Motor neuron (in vitro differentiated cells): ENCODE measurements at regions not wholly inside any gene's neighbourhood (a gene's known extent, or its start where the extent isn't known, plus 50 kb on each side); places are given as distances from the start of the nearest gene placed in this dataset.

Source experiments
- ATAC-seq, 8 experiments: fragments of 200-7000 bp; cut with Tn5 transposase; replicated peaks in 6 of 8; 2 replicates each; pipeline ENCODE4 v1.8.0; 2021; ENCODE audit warnings: mild to moderate bottlenecking in 8 of 8, moderate library complexity in 8 of 8
- H3K27ac ChIP-seq, 2 donors: fragments of 250-450 bp; sonication (Bioruptor Pico); 2 replicates each; pipeline ENCODE4 v1.9.0; 2021; ENCODE audit warnings: antibody characterized with exemption in 2 of 2, mild to moderate bottlenecking in 2 of 2, moderate library complexity in 1 of 2
- H3K4me1 ChIP-seq, 2 donors: fragments of 250-450 bp; sonication (Bioruptor Pico); replicated peaks in 1 of 2; 2 replicates each; pipeline ENCODE4 v1.6.1; 2021; ENCODE audit warnings: antibody characterized with exemption in 2 of 2, mild to moderate bottlenecking in 2 of 2, moderate library complexity in 1 of 2
- H3K4me3 ChIP-seq, 5 donors: fragments of 250-450 bp; sonication (Bioruptor Pico); 2 replicates each; pipeline ENCODE4 v1.9.0; 2021; ENCODE audit warnings: antibody characterized with exemption in 5 of 5, mild to moderate bottlenecking in 5 of 5, moderate library complexity in 4 of 5
- WGBS, 10 experiments: fragments of 450-650 bp; shearing (Covaris generic); methylation state at CpG; one replicate each; pipeline ENCODE4 v1.0.0; 2022; 5-methylcytosine and 5-hydroxymethylcytosine counted together
- in situ Hi-C, 9 experiments: fragments of 400-800 bp; cut with MboI; loops; one replicate each; pipeline ENCODE4 v1.15.0; 2021; ENCODE audit warnings: low sequenced_read_pairs in 9 of 9, low pct_unique_long_range_greater_than_20kb in 2 of 9; ENCODE audit not compliant: unreplicated experiment in 9 of 9

DNA sequence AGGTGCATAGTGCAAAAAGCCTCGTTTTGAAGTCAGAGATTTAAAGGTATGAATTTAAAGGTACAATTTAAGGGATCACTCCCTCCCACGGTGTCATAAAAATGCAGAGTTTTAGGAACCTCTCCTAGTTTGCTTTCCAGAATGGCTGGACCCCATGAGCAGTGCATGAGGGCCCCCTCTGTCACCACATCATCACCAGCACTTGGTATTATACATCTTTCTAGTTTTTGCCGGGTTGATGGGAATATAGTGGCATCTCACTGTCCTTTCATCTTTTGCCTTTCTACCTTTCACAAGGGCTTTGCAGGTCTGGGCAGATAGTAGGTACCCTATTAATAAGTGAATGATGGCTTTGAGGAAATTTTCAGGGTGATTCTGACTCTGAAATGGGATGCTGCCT lies 103.6 kb upstream of the AGBL1 start:
- WGBS, 10 experiments = 0 to 87% (median 69%) methylated on average over 1 to 3 of the region's 3 CpGs; no CpG with 5 or more reads in 3 of the 10 experiments
- no peak for ATAC-seq
- in situ Hi-C loops = loop anchor here in 1 of 9 experiments (25.0 kb wide), 1 partner anchor 89 kb away; no protein-coding TSS in a partner anchor
- no peak overlapping the region for H3K27ac ChIP-seq
- H3K4me3 ChIP-seq = no peak overlapping the region
- H3K4me1 ChIP-seq = peaks cover 0 to 10% of the 10 kb centered on the region in 2 donors

DNA sequence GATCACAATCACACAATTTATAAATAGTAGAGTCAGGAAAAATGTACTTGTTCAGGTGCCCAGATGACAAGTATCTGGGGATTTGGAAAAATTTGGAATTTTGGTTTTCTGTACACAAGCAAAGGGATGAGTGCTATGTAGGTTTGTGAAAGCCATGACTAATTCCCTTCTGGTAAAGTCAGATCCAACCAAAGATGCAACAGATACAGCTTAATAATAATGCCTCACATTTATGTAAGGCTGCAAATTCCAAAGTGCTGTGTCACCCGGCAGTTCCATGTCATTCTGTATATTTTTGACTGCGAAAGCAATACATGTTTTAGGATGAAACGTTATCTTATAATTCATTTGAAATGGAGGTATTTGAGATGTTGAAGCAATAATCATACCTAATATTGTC lies 102.7 kb upstream of the AGBL1 start:
- no peak for ATAC-seq
- Histone ChIP-seq H3K4me1 (peaks cover 0 to 10% of the 10 kb centered on the region in 2 donors), H3K4me3 (no peak overlapping the region), H3K27ac (no peak overlapping the region)
- in situ Hi-C loops = loop anchor here in 1 of 9 experiments (25.0 kb wide), 1 partner anchor 90 kb away; no protein-coding TSS in a partner anchor
- 0 to 93% (median 44%) methylated on average over 1 to 3 of the region's 3 CpGs; no CpG with 5 or more reads in 2 of the 10 experiments for WGBS, 10 experiments

DNA sequence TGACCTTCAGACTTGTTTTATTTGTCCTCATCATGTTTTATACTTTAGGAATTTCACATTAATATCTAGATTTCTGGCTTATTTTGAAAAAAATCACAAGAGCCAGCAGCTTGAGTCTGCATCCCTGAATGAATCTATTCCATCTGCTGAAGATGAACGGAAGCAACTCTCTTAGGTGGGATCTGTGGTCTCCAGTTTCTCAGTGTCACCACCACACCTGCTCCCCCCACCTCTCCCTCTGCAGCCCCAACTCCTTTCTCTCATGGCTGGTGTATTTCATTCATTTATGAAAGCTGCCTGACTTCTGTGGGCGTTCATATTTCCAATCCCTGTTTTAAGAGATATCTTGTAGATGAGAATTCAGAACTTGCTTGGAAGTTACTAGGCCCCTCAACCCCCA lies 102.1 kb upstream of the AGBL1 start:
- Histone ChIP-seq H3K4me3 (no peak overlapping the region), H3K27ac (no peak overlapping the region), H3K4me1 (peaks cover 0 to 10% of the 10 kb centered on the region in 2 donors)
- no peak for ATAC-seq
- in situ Hi-C loops = loop anchor here in 1 of 9 experiments (25.0 kb wide), 1 partner anchor 90 kb away; no protein-coding TSS in a partner anchor
- WGBS, 10 experiments = 0 to 100% (median 55%) methylated on average over 1 to 2 of the region's 2 CpGs; no CpG with 5 or more reads in 2 of the 10 experiments

DNA sequence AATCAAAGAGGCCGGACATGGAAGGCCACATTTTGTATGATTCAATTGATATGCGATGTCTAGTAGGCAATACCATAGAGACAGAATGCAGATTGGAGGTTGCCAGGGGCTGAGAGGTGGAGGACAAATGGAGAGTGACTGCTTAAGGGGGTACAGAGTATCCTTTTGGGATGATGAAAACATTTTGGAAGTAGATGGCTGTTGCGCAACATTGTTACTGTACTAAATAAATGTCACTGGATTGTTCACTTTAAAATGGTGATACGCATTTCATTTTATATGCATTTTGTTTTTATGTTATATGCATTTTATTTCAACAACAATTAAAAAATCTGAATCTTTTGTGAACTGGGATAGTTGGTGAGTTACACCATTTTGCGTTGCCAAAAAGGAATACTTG lies 99.7 kb upstream of the AGBL1 start:
- in situ Hi-C loops = loop anchor here in 1 of 9 experiments (25.0 kb wide), 1 partner anchor 93 kb away; no protein-coding TSS in a partner anchor
- no peak overlapping the region for H3K4me3 ChIP-seq
- 67 to 100% (median 94%) methylated on average over 1 to 5 of the region's 5 CpGs; no CpG with 5 or more reads in 2 of the 10 experiments for WGBS, 10 experiments

DNA sequence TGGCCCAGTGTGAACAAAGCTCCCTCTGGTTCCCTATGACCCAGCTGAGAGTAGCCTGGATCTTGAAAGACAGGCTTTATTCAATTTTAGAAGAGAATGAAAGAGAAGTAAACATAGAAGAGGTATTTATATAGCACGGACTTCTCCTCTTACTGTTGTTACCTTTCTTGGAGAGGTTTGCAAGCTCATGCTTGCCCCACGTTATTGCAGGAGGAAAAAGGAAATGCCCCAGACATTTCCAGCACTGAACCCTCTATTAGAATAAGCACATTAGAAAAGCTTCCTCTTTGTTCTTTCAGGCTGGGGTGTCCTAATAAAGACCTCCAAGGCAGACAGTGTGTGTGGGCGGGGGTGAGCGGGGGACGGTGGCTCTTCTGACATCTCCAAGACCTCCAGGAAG lies 98.7 kb upstream of the AGBL1 start:
- in situ Hi-C loops = loop anchor here in 1 of 9 experiments (25.0 kb wide), 1 partner anchor 94 kb away; no protein-coding TSS in a partner anchor
- 0 to 100% (median 51%) methylated on average over 1 to 5 of the region's 5 CpGs; no CpG with 5 or more reads in 4 of the 10 experiments for WGBS, 10 experiments
- no peak for ATAC-seq

More for the DNA sequence above, 99.7 kb upstream of the AGBL1 start:
- no peak for ATAC-seq
- Histone ChIP-seq H3K4me1 (peaks cover 0 to 2% of the 10 kb centered on the region in 2 donors), H3K27ac (no peak overlapping the region)

DNA sequence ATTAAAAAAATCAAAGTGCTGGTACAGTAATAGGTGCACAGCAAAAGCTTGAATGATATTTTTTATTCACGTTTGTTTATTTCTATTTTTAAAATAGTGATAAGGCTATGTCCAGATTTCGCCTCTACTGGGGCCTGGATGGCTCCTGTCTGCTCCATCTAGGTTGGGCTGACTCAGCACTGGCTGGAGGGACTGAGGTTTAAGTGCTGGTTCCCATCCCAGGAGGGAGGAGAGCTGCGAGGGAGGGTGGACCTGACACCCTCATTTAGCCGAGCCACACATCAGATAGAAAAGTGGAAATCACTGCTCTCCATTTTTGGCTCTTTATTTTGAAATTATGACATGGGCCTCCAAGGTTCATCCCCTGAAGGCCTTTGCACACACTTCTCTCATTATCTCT lies 95.4 kb upstream of the AGBL1 start:
- 0 to 100% (median 53%) methylated on average over 1 to 3 of the region's 4 CpGs; no CpG with 5 or more reads in 2 of the 10 experiments for WGBS, 10 experiments
- ATAC-seq = peak in 1 of 8 experiments; percentile 26
- Histone ChIP-seq H3K4me1 (no peaks in the 10 kb centered on the region), H3K4me3 (no peak overlapping the region), H3K27ac (no peak overlapping the region)
- in situ Hi-C loops = loop anchor here in 1 of 9 experiments (25.0 kb wide), 1 partner anchor 97 kb away; no protein-coding TSS in a partner anchor

More for the DNA sequence above, 98.7 kb upstream of the AGBL1 start:
- no peak overlapping the region for H3K27ac ChIP-seq
- H3K4me3 ChIP-seq = no peak overlapping the region
- no peaks in the 10 kb centered on the region for H3K4me1 ChIP-seq

DNA sequence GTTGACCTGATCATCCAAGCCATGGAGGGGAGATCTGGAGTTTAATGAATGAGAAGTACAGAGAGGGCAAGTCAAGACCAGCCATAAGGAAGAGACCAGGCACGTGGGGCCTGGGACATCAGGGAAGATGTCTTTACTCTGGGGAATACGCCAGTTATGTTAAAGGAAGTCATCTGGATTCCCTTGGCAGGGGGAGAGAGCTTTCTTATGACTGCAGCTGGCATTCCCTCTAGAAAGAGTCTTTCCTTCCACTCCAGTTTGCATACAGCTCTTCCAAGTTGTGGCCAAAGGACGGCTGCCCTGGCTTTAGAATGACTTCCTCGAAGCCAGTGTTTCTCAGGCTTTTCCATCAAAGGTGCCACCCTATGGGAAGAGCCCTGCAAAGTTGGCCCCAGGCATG lies 93.6 kb upstream of the AGBL1 start:
- Histone ChIP-seq H3K4me1 (no peaks in the 10 kb centered on the region), H3K27ac (no peak overlapping the region), H3K4me3 (no peak overlapping the region)
- ATAC-seq = peak in 1 of 8 experiments; percentile 88
- in situ Hi-C loops = loop anchor here in 1 of 9 experiments (25.0 kb wide), 1 partner anchor 99 kb away; no protein-coding TSS in a partner anchor
- 0 to 92% (median 11%) methylated on average over 2 to 4 of the region's 4 CpGs; no CpG with 5 or more reads in 4 of the 10 experiments for WGBS, 10 experiments

DNA sequence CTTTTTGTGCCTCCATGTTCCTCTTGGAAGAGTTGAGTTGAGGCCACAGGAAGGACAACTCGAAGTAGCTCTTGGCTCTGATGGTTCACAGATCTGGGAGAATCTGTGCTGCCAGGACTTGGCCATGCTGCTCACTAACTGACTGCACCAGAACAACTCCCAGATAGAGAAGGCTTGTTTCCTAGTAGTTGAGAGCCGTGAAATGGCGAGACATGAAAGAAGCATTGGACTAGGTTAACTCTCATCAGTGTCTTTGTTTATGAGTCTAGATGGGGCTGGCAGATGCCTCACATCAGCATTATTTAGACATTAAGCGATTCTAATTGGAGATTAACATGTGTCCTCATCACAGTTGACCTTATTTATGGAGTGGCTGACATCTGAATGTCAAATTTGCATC lies 92.9 kb upstream of the AGBL1 start:
- in situ Hi-C loops = loop anchor here in 1 of 9 experiments (25.0 kb wide), 1 partner anchor 99 kb away; no protein-coding TSS in a partner anchor
- Histone ChIP-seq H3K4me1 (no peaks in the 10 kb centered on the region), H3K27ac (no peak overlapping the region), H3K4me3 (no peak overlapping the region)
- 0 to 96% (median 76%) methylated on average over 1 to 4 of the region's 4 CpGs; no CpG with 5 or more reads in 3 of the 10 experiments for WGBS, 10 experiments
- peak in 1 of 8 experiments; percentile 67 for ATAC-seq

DNA sequence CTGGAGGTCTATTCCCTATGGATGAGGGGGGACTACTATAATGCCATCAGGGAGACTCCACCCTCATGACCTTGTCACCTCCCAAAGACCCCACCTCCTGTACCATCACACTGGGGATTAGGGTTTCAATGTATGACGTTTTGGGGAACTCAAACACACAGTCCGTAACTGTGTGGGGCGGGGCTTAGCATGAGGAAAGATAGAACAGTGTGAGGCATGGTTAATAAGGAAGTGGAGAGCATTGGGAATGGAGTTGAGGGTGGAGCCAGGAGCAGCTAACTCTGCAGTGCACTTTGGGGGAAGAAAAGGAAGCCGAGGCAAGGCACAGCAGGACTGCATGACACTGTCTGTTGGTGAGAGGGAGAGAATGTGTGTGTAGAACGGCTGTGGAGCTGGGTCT lies 90.9 kb upstream of the AGBL1 start:
- H3K4me3 ChIP-seq = no peak overlapping the region
- 0 to 93% (median 67%) methylated on average over 1 to 4 of the region's 5 CpGs; no CpG with 5 or more reads in 2 of the 10 experiments for WGBS, 10 experiments
- in situ Hi-C loops = loop anchor here in 1 of 9 experiments (25.0 kb wide), 1 partner anchor 101 kb away; no protein-coding TSS in a partner anchor
- ATAC-seq = no peak
- no peaks in the 10 kb centered on the region for H3K4me1 ChIP-seq
- no peak overlapping the region for H3K27ac ChIP-seq

DNA sequence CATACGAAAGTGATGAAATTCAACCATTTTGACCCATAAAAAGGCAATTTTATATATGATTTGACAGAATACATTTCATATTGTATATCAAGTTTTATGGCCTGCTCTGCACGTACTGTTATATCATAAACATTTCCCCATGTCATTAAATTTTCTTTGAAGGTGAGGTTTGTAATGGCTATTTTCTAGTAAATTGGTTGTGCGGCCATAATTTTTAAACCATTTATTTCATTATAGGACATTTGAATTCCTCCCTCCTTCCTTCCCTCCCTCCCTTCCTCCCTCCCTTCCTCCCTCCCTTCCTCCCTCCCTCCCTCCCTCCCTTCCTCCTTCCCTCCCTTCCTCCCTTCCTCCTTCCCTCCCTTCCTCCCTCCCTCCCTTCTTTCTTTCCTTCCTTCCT lies 87.4 kb upstream of the AGBL1 start:
- ATAC-seq = no peak
- H3K4me3 ChIP-seq = no peak overlapping the region
- WGBS, 10 experiments = 4 to 100% (median 63%) methylated on average over 1 to 3 of the region's 3 CpGs
- H3K27ac ChIP-seq = no peak overlapping the region
- H3K4me1 ChIP-seq = no peaks in the 10 kb centered on the region
- in situ Hi-C loops = loop anchor here in 1 of 9 experiments (25.0 kb wide), 1 partner anchor 105 kb away; no protein-coding TSS in a partner anchor

DNA sequence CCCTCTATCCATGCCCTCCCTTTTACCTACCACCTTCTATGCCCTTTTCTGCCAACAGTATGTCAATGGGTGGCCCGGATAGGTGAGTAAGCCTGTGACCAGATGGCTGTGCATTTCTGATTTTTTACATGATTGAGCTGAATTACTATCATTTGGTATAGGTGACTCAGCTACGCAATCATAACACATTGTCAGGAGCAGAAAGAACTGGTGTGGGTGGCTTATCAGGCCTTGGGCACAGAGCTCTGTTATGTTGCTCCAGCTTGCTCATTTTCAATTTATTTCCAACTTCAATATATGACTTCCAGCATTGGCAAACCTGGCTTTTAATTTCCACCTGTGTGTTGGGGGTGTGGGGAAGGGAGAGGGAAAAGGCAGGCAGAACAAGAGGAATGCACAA lies 86.6 kb upstream of the AGBL1 start:
- in situ Hi-C loops = loop anchor here in 1 of 9 experiments (25.0 kb wide), 1 partner anchor 106 kb away; no protein-coding TSS in a partner anchor
- WGBS, 10 experiments = 0 to 100% (median 71%) methylated on average over 1 to 2 of the region's 2 CpGs; no CpG with 5 or more reads in 3 of the 10 experiments
- Histone ChIP-seq H3K4me3 (no peak overlapping the region), H3K27ac (no peak overlapping the region), H3K4me1 (no peaks in the 10 kb centered on the region)
- peak in 3 of 8 experiments; percentile 25 to 60 (median 38) for ATAC-seq

DNA sequence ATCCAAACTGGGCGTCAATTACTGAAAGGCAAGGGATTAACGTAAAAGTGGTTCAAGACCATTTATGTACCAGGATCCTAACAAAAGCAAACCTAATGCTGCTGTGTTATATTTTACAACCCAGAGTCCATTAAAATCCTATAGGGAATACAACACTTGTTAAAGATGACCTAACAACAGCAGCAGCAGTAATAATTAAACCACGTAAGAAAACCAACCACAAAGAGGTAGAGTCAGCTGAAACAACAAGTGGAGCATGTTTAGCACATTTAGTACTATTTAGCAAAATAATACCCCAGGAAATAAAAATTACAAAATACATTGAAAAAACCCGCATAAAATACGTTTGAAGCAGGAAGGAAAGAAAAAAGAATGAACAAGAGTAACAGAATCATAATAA lies 82.1 kb upstream of the AGBL1 start:
- no peak overlapping the region for H3K4me3 ChIP-seq
- no peaks in the 10 kb centered on the region for H3K4me1 ChIP-seq
- no peak overlapping the region for H3K27ac ChIP-seq
- WGBS, 10 experiments = 4 to 88% (median 75%) methylated on average over 3 to 5 of the region's 5 CpGs; no CpG with 5 or more reads in 1 of the 10 experiments
- no peak for ATAC-seq
- in situ Hi-C loops = loop anchor here in 1 of 9 experiments (25.0 kb wide), 1 partner anchor 110 kb away; no protein-coding TSS in a partner anchor

DNA sequence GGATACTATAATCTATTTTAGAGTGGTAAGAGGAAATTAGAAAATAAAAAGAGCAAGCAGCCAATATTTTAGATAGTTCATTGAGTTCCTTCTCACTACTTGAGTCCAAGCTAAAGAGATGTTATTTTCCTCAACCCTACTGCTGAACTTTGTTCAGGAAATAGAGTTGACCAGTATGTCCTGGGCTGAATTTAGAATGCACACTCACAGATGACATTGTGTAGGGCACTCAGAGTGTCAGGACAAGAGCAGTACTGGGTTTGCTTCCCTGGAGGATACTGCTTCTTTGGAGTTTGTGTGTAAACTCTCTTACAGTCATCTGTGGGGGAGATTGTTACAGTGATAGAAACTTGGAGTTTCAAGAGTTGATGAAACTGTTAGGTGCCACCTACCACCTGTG lies 80.0 kb upstream of the AGBL1 start:
- ATAC-seq = no peak
- H3K4me1 ChIP-seq = no peaks in the 10 kb centered on the region
- in situ Hi-C loops = loop anchor here in 1 of 9 experiments (25.0 kb wide), 1 partner anchor 112 kb away; no protein-coding TSS in a partner anchor
- no peak overlapping the region for H3K27ac ChIP-seq
- H3K4me3 ChIP-seq = no peak overlapping the region
